Naive thymus-derived CD4-positive, alpha-beta T cell (primary cell): ENCODE measurements at regions not wholly inside any gene's neighbourhood (a gene's known extent, or its start where the extent isn't known, plus 50 kb on each side); places are given as distances from the start of the nearest gene placed in this dataset.
"Not testable (repeated sequence)": the region's sequence is repeated elsewhere in the genome, so short reads cannot be mapped to it uniquely, and the experiment has no call there.

Experiments used
- ATAC-seq: fragments of 150-1000 bp; cut with Tn5 transposase; 2 replicates; pipeline ENCODE4 v1.10.0; 2021; ENCODE audit warnings: mild to moderate bottlenecking, moderate library complexity
- CTCF ChIA-PET: fragments of 350-600 bp; sonication (Branson Sonifier 250); formaldehyde crosslinking; loops from one replicate; lab custom pipeline; 2021; ENCODE audit warnings: antibody characterized with exemption; lab: Charles Lee
- POLR2A ChIA-PET: fragments of 350-600 bp; sonication (Branson Sonifier 250); formaldehyde crosslinking; loops from one replicate; lab custom pipeline; 2021; ENCODE audit warnings: antibody characterized with exemption, inconsistent platforms; lab: Charles Lee
- DNase-seq, 9 donors: peaks; one replicate each; pipeline versions ENCODE4 v3.0.0 to v3.0.0-alpha.2; 2020 to 2022; ENCODE audit warnings: mixed read lengths in 1 of 9
- H3K27ac ChIP-seq: one replicate; pipeline ENCODE4 v1.7.0; 2013; ENCODE audit warnings: mild to moderate bottlenecking, low read depth, low read length, moderate library complexity
- H3K27me3 ChIP-seq, 2 donors: one replicate each; pipeline ENCODE4 v1.7.0; 2013; ENCODE audit warnings: low read length in 2 of 2, mild to moderate bottlenecking in 2 of 2, moderate library complexity in 2 of 2; ENCODE audit not compliant: control insufficient read depth in 2 of 2, insufficient read depth in 2 of 2
- H3K36me3 ChIP-seq, 3 experiments: 1 replicate in 2 of 3; 2 replicates in 1 of 3; pipeline ENCODE4 v1.7.0; 2013; ENCODE audit warnings: low read length in 3 of 3, mild to moderate bottlenecking in 3 of 3, moderate library complexity in 1 of 3; ENCODE audit not compliant: insufficient read depth in 3 of 3, control insufficient read depth in 2 of 3
- H3K4me1 ChIP-seq, 2 donors: one replicate each; pipeline ENCODE4 v1.7.0; 2013; ENCODE audit warnings: low read length in 2 of 2, mild to moderate bottlenecking in 2 of 2, moderate library complexity in 1 of 2; ENCODE audit not compliant: control insufficient read depth in 2 of 2, insufficient read depth in 2 of 2
- H3K4me3 ChIP-seq: 2 replicates; pipeline ENCODE4 v1.7.0; 2013; ENCODE audit warnings: mild to moderate bottlenecking, low read length
- H3K9me3 ChIP-seq, 3 experiments: 1 replicate in 2 of 3; 2 replicates in 1 of 3; pipeline ENCODE4 v1.7.0; 2013; ENCODE audit warnings: low read length in 3 of 3; ENCODE audit not compliant: control insufficient read depth in 2 of 3
- H3K27ac Mint-ChIP-seq, 9 donors: one replicate each; pipeline ENCODE4 v1.8.0; 2020 to 2022; ENCODE audit warnings: mixed read lengths in 9 of 9, mild to moderate bottlenecking in 8 of 9, moderate library complexity in 5 of 9, inconsistent platforms in 2 of 9
- H3K27me3 Mint-ChIP-seq, 5 donors: one replicate each; pipeline ENCODE4 v1.8.0; 2021 to 2022; ENCODE audit warnings: mixed read lengths in 5 of 5, mild to moderate bottlenecking in 1 of 5
- H3K36me3 Mint-ChIP-seq, 5 donors: one replicate each; pipeline ENCODE4 v1.8.0; 2020 to 2022; ENCODE audit warnings: mixed read lengths in 5 of 5, mild to moderate bottlenecking in 3 of 5, inconsistent platforms in 1 of 5
- H3K4me1 Mint-ChIP-seq, 7 donors: one replicate each; pipeline ENCODE4 v1.8.0; 2020 to 2022; ENCODE audit warnings: mixed read lengths in 7 of 7, mild to moderate bottlenecking in 3 of 7, inconsistent platforms in 1 of 7
- H3K4me3 Mint-ChIP-seq, 10 donors: one replicate each; pipeline ENCODE4 v1.8.0; 2020 to 2022; ENCODE audit warnings: mild to moderate bottlenecking in 10 of 10, mixed read lengths in 10 of 10, moderate library complexity in 6 of 10, inconsistent platforms in 2 of 10
- H3K9me3 Mint-ChIP-seq, 11 donors: one replicate each; pipeline ENCODE4 v1.8.0; 2020 to 2022; ENCODE audit warnings: mixed read lengths in 11 of 11, mild to moderate bottlenecking in 4 of 11, inconsistent platforms in 1 of 11, moderate library complexity in 1 of 11
- intact Hi-C, 2 donors: fragments of 100-400 bp; cut with micrococcal nuclease; formaldehyde crosslinking; loops; one replicate each; pipeline ENCODE4 v1.15.1; 2023

GRCh38 chr15:95150466-95150865 lies 919.1 kb downstream of the MCTP2 start:
- no peak overlapping the region for H3K4me3 ChIP-seq
- Mint-ChIP-seq H3K27me3 (peaks cover 0 to 12% (median 0%) of the 10 kb centered on the region in 5 donors), H3K4me1 (no peaks in the 10 kb centered on the region), H3K9me3 (peaks cover 0 to 18% (median 9%) of the 10 kb centered on the region in 11 donors), H3K4me3 (no peak overlapping the region), H3K27ac (no peak overlapping the region), H3K36me3 (no peaks in the 10 kb centered on the region)
- DNase-seq = no peak
- POLR2A ChIA-PET = no interaction called here
- no peak overlapping the region for H3K27ac ChIP-seq
- H3K9me3 ChIP-seq = no peaks in the 10 kb centered on the region
- no peaks in the 10 kb centered on the region for H3K36me3 ChIP-seq
- no peak for ATAC-seq
- H3K4me1 ChIP-seq = no peaks in the 10 kb centered on the region
- no peaks in the 10 kb centered on the region for H3K27me3 ChIP-seq
- intact Hi-C loops = no loop called here
- CTCF ChIA-PET = no interaction called here

GRCh38 chr15:95152741-95153140 lies 921.4 kb downstream of the MCTP2 start:
- Histone ChIP-seq H3K9me3 (no peaks in the 10 kb centered on the region), H3K4me3 (no peak overlapping the region), H3K27me3 (no peaks in the 10 kb centered on the region), H3K36me3 (no peaks in the 10 kb centered on the region), H3K4me1 (no peaks in the 10 kb centered on the region), H3K27ac (no peak overlapping the region)
- Mint-ChIP-seq H3K27ac (no peak overlapping the region), H3K36me3 (peaks cover 0 to 6% (median 0%) of the 10 kb centered on the region in 5 donors), H3K9me3 (peaks cover 4 to 27% (median 9%) of the 10 kb centered on the region in 11 donors), H3K4me3 (no peak overlapping the region), H3K27me3 (peaks cover 0 to 9% (median 4%) of the 10 kb centered on the region in 5 donors), H3K4me1 (no peaks in the 10 kb centered on the region)
- CTCF ChIA-PET = no interaction called here
- ATAC-seq = no peak
- POLR2A ChIA-PET = no interaction called here
- intact Hi-C loops = no loop called here
- DNase-seq = no peak

GRCh38 chr15:95153201-95153600 lies 921.8 kb downstream of the MCTP2 start:
- H3K4me3 Mint-ChIP-seq, H3K27me3 ChIP-seq, H3K4me1 ChIP-seq, H3K27me3 Mint-ChIP-seq, H3K4me3 ChIP-seq, H3K36me3 ChIP-seq, H3K27ac ChIP-seq, ATAC-seq, DNase-seq, H3K36me3 Mint-ChIP-seq, POLR2A ChIA-PET, H3K9me3 ChIP-seq, intact Hi-C loops, H3K4me1 Mint-ChIP-seq, CTCF ChIA-PET, H3K27ac Mint-ChIP-seq: not testable (repeated sequence)
- peaks cover 4 to 27% (median 9%) of the 10 kb centered on the region in 11 donors for H3K9me3 Mint-ChIP-seq

GRCh38 chr15:95160316-95160715 lies 929.0 kb downstream of the MCTP2 start:
- ChIA-PET CTCF (no interaction called here), POLR2A (no interaction called here)
- no peaks in the 10 kb centered on the region for H3K9me3 ChIP-seq
- Mint-ChIP-seq H3K36me3 (peaks cover 0 to 6% (median 0%) of the 10 kb centered on the region in 5 donors), H3K27me3 (peaks cover 0 to 20% (median 6%) of the 10 kb centered on the region in 5 donors), H3K4me3 (no peak overlapping the region), H3K9me3 (peaks cover 0 to 14% (median 2%) of the 10 kb centered on the region in 11 donors), H3K27ac (no peak overlapping the region), H3K4me1 (no peaks in the 10 kb centered on the region)
- ATAC-seq = no peak
- H3K27me3 ChIP-seq = no peaks in the 10 kb centered on the region
- H3K4me3 ChIP-seq = no peak overlapping the region
- DNase-seq = no peak
- H3K27ac ChIP-seq = no peak overlapping the region
- H3K36me3 ChIP-seq = no peaks in the 10 kb centered on the region
- H3K4me1 ChIP-seq = no peaks in the 10 kb centered on the region
- intact Hi-C loops = no loop called here

- H3K36me3 Mint-ChIP-seq = peaks cover 0 to 2% (median 0%) of the 10 kb centered on the region in 5 donors
- H3K27ac Mint-ChIP-seq = no peak overlapping the region
- H3K4me1 Mint-ChIP-seq = no peaks in the 10 kb centered on the region
- Histone ChIP-seq H3K4me1 (no peaks in the 10 kb centered on the region), H3K4me3 (no peak overlapping the region), H3K9me3 (no peaks in the 10 kb centered on the region), H3K27me3 (no peaks in the 10 kb centered on the region), H3K27ac (no peak overlapping the region), H3K36me3 (no peaks in the 10 kb centered on the region)
- DNase-seq = no peak
- H3K9me3 Mint-ChIP-seq = peaks cover 1 to 14% (median 3%) of the 10 kb centered on the region in 11 donors
- ATAC-seq = no peak
- CTCF ChIA-PET = no interaction called here
- intact Hi-C loops = no loop called here
- POLR2A ChIA-PET = no interaction called here
- H3K4me3 Mint-ChIP-seq = no peak overlapping the region
- H3K27me3 Mint-ChIP-seq = peaks cover 0 to 30% (median 10%) of the 10 kb centered on the region in 5 donors
Measured at GRCh38 chr15:95162069-95162468, 930.7 kb downstream of the MCTP2 start.

- H3K27ac ChIP-seq = no peak overlapping the region
- no peaks in the 10 kb centered on the region for H3K4me1 ChIP-seq
- H3K4me1 Mint-ChIP-seq = no peaks in the 10 kb centered on the region
- no peaks in the 10 kb centered on the region for H3K27me3 ChIP-seq
- ATAC-seq (no peak), DNase-seq (no peak)
- H3K36me3 Mint-ChIP-seq = no peaks in the 10 kb centered on the region
- H3K4me3 ChIP-seq = no peak overlapping the region
- no peak overlapping the region for H3K27ac Mint-ChIP-seq
- ChIA-PET CTCF (no interaction called here), POLR2A (no interaction called here)
- no peak overlapping the region for H3K4me3 Mint-ChIP-seq
- intact Hi-C loops = no loop called here
- H3K27me3 Mint-ChIP-seq = peaks cover 0 to 31% (median 8%) of the 10 kb centered on the region in 5 donors
- H3K36me3 ChIP-seq = no peaks in the 10 kb centered on the region
- H3K9me3 Mint-ChIP-seq = peaks cover 0 to 14% (median 5%) of the 10 kb centered on the region in 11 donors
- H3K9me3 ChIP-seq = no peaks in the 10 kb centered on the region
Measured at GRCh38 chr15:95162531-95162930, 931.2 kb downstream of the MCTP2 start.

- no peak overlapping the region for H3K4me3 ChIP-seq
- H3K27me3 ChIP-seq = no peaks in the 10 kb centered on the region
- H3K27ac ChIP-seq = no peak overlapping the region
- H3K36me3 Mint-ChIP-seq = no peaks in the 10 kb centered on the region
- DNase-seq (no peak), ATAC-seq (no peak)
- H3K4me1 ChIP-seq = no peaks in the 10 kb centered on the region
- ChIA-PET CTCF (no interaction called here), POLR2A (no interaction called here)
- no peaks in the 10 kb centered on the region for H3K4me1 Mint-ChIP-seq
- H3K9me3 Mint-ChIP-seq = peaks cover 0 to 14% (median 5%) of the 10 kb centered on the region in 11 donors
- H3K27me3 Mint-ChIP-seq = peaks cover 0 to 34% (median 10%) of the 10 kb centered on the region in 5 donors
- no peaks in the 10 kb centered on the region for H3K36me3 ChIP-seq
- intact Hi-C loops = no loop called here
- H3K27ac Mint-ChIP-seq = no peak overlapping the region
- H3K9me3 ChIP-seq = no peaks in the 10 kb centered on the region
- H3K4me3 Mint-ChIP-seq = no peak overlapping the region
Measured at GRCh38 chr15:95162967-95163531, 931.7 kb downstream of the MCTP2 start.
